SK-N-SH (cell line): ENCODE measurements at regions not wholly inside any gene's neighbourhood (a gene's known extent, or its start where the extent isn't known, plus 50 kb on each side); places are given as distances from the start of the nearest gene placed in this dataset.

Experiments used
- CTCF ChIA-PET: fragments of 300-600, 350-600 bp; formaldehyde crosslinking; extraction: SDS; loops from one replicate; lab custom pipeline; 2021; lab: Yijun Ruan, JAX
- POLR2A ChIA-PET: fragments of 350-600 bp; sonication (Branson Sonifier 250); formaldehyde crosslinking; extraction: SDS; loops from one replicate; lab custom pipeline; 2020; ENCODE audit warnings: antibody characterized with exemption, inconsistent platforms; lab: Yijun Ruan, JAX
- DNase-seq: peaks from one replicate; pipeline ENCODE4 v3.0.0; 2012
- H2AFZ ChIP-seq: fragments of 200-600 bp; sonication (generic); 2 replicates; pipeline ENCODE4 v1.8.1; 2016; ENCODE audit warnings: antibody characterized with exemption, mild to moderate bottlenecking, low read depth
- H3F3A ChIP-seq: fragments of 200-600 bp; sonication (generic); replicated peaks from 2 replicates; pipeline ENCODE3; 2016; ENCODE audit warnings: antibody characterized with exemption, mild to moderate bottlenecking; ENCODE audit not compliant: insufficient read depth
- H3K27ac ChIP-seq, 2 experiments: fragments of 200-500 bp in 1 of 2; fragments of 200-600 bp in 1 of 2; sonication (Bioruptor generic) in 1 of 2; sonication (generic), shearing (Covaris generic) in 1 of 2; 2 replicates each; pipeline versions ENCODE4 v1.5.1 to v1.6.1; 2014 to 2016; ENCODE audit warnings: low read depth in 2 of 2, inconsistent platforms in 1 of 2, low read length in 1 of 2, mild to moderate bottlenecking in 1 of 2, mixed read lengths in 1 of 2
- H3K27me3 ChIP-seq: fragments of 200-600 bp; sonication (generic), shearing (Covaris generic); 2 replicates; pipeline ENCODE4 v1.6.1; 2016; ENCODE audit warnings: mixed run types; ENCODE audit not compliant: insufficient read depth
- H3K36me3 ChIP-seq, 2 experiments: fragments of 200-500 bp in 1 of 2; fragments of 200-600 bp in 1 of 2; sonication (Bioruptor generic) in 1 of 2; sonication (generic) in 1 of 2; replicated peaks in 1 of 2; 2 replicates each; pipeline versions ENCODE3 to v1.5.1; 2014 to 2016; ENCODE audit warnings: low read length in 1 of 2, mild to moderate bottlenecking in 1 of 2; ENCODE audit not compliant: insufficient read depth in 2 of 2, control insufficient read depth in 1 of 2
- H3K4me1 ChIP-seq, 2 experiments: fragments of 200-500 bp in 1 of 2; fragments of 200-600 bp in 1 of 2; sonication (Bioruptor generic) in 1 of 2; sonication (generic), shearing (Covaris generic) in 1 of 2; 2 replicates each; pipeline versions ENCODE4 v1.5.1 to v1.6.1; 2014 to 2016; ENCODE audit warnings: low read depth in 1 of 2, low read length in 1 of 2, mixed run types in 1 of 2; ENCODE audit not compliant: insufficient read depth in 2 of 2, control insufficient read depth in 1 of 2
- H3K4me2 ChIP-seq: fragments of 200-600 bp; sonication (generic), shearing (Covaris generic); 2 replicates; pipeline ENCODE4 v1.6.1; 2017; ENCODE audit warnings: mixed run types
- H3K4me3 ChIP-seq, 2 experiments: fragments of 200-500 bp in 1 of 2; fragments of 200-600 bp in 1 of 2; sonication (Bioruptor generic) in 1 of 2; sonication (generic), shearing (Covaris generic) in 1 of 2; 2 replicates each; pipeline versions ENCODE4 v1.5.1 to v1.8.1; 2014 to 2016; ENCODE audit warnings: low read depth in 2 of 2, inconsistent platforms in 1 of 2, low read length in 1 of 2, mild to moderate bottlenecking in 1 of 2, mixed read lengths in 1 of 2, moderate library complexity in 1 of 2
- H3K79me2 ChIP-seq: fragments of 200-600 bp; sonication (generic); 2 replicates; pipeline ENCODE4 v1.8.1; 2017; ENCODE audit warnings: mild to moderate bottlenecking; ENCODE audit not compliant: insufficient read depth
- H3K9ac ChIP-seq: fragments of 200-600 bp; sonication (generic); 2 replicates; pipeline ENCODE4 v1.6.1; 2017; ENCODE audit warnings: mixed run types
- H3K9me2 ChIP-seq: fragments of 200-600 bp; sonication (generic); 2 replicates; pipeline ENCODE4 v1.6.1; 2017; ENCODE audit warnings: mixed run types
- H3K9me3 ChIP-seq: fragments of 200-600 bp; sonication (generic); 2 replicates; pipeline ENCODE4 v1.6.1; 2017; ENCODE audit warnings: mixed run types, mild to moderate bottlenecking, moderate library complexity
- H4K20me1 ChIP-seq: fragments of 200-600 bp; sonication (generic); 2 replicates; pipeline ENCODE4 v1.6.1; 2017; ENCODE audit warnings: mild to moderate bottlenecking, mixed run types; ENCODE audit not compliant: insufficient read depth
- CHD2 ChIP-seq: fragments of 150-350 bp; IDR thresholded peaks from 2 replicates; pipeline ENCODE4 v1.6.1; 2018; ENCODE audit warnings: low read length; ENCODE audit not compliant: partially characterized antibody
- CTCF ChIP-seq: fragments of 200-600 bp; sonication (generic); IDR thresholded peaks from 2 replicates; pipeline ENCODE4 v1.6.1; 2017; ENCODE audit warnings: antibody characterized with exemption, mild to moderate bottlenecking, moderate library complexity
- ELF1 ChIP-seq: IDR thresholded peaks from 2 replicates; pipeline ENCODE4 v1.4.0; 2012
- EP300 ChIP-seq, 2 experiments: IDR thresholded peaks; 2 replicates each; pipeline versions ENCODE4 v1.4.0 to v1.6.1; 2012; ENCODE audit warnings: borderline replicate concordance in 1 of 2, low read depth in 1 of 2, low read length in 1 of 2
- EZH2phosphoT487 ChIP-seq: fragments of 200-600 bp; sonication (generic); IDR thresholded peaks from 2 replicates; pipeline ENCODE4 v1.6.1; 2017; ENCODE audit warnings: low read depth, mixed run types, mild to moderate bottlenecking, antibody characterized with exemption, moderate library complexity, borderline replicate concordance
- FOXM1 ChIP-seq: IDR thresholded peaks from 2 replicates; pipeline ENCODE4 v1.4.0; 2012; ENCODE audit warnings: low read depth, mild to moderate bottlenecking
- GATA2 ChIP-seq: sonication (generic); formaldehyde crosslinking; IDR thresholded peaks from 2 replicates; pipeline ENCODE4 v1.5.0; 2020; ENCODE audit warnings: mild to moderate bottlenecking, missing genetic modification reagents
- IRF3 ChIP-seq: fragments of 150-350 bp; IDR thresholded peaks from 2 replicates; pipeline ENCODE4 v1.6.1; 2016; ENCODE audit warnings: mild to moderate bottlenecking, low read depth, low read length
- JUND ChIP-seq: IDR thresholded peaks from 2 replicates; pipeline ENCODE4 v1.4.0; 2012
- MAX ChIP-seq: IDR thresholded peaks from 2 replicates; pipeline ENCODE4 v1.4.0; 2012; ENCODE audit warnings: low read depth
- MXI1 ChIP-seq: IDR thresholded peaks from 2 replicates; pipeline ENCODE4 v1.6.1; 2012; ENCODE audit warnings: mild to moderate bottlenecking, low read depth, low read length, improper control_type of control experiment
- NRF1 ChIP-seq: IDR thresholded peaks from 2 replicates; pipeline ENCODE4 v1.6.1; 2012; ENCODE audit warnings: low read depth, mild to moderate bottlenecking, low read length
- PBX3 ChIP-seq: IDR thresholded peaks from 2 replicates; pipeline ENCODE4; 2012
- POLR2AphosphoS5 ChIP-seq: IDR thresholded peaks from 2 replicates; pipeline ENCODE4 v1.6.1; 2012; ENCODE audit warnings: low read depth, low read length
- RAD21 ChIP-seq: IDR thresholded peaks from 2 replicates; pipeline ENCODE4 v1.6.1; 2012; ENCODE audit warnings: mild to moderate bottlenecking, low read length
- RCOR1 ChIP-seq: fragments of 150-350 bp; IDR thresholded peaks from 2 replicates; pipeline ENCODE4 v1.6.1; 2017; ENCODE audit warnings: antibody characterized with exemption, low read length
- RXRA ChIP-seq: IDR thresholded peaks from 2 replicates; pipeline ENCODE4 v1.4.0; 2012; ENCODE audit warnings: low read depth, mild to moderate bottlenecking, borderline replicate concordance
- TAF1 ChIP-seq: IDR thresholded peaks from 2 replicates; pipeline ENCODE4 v1.6.1; 2012; ENCODE audit warnings: low read depth, mild to moderate bottlenecking, low read length, moderate library complexity, borderline replicate concordance
- USF1 ChIP-seq: IDR thresholded peaks from 2 replicates; pipeline ENCODE4 v1.4.0; 2012; ENCODE audit warnings: low read depth, borderline replicate concordance
- USF2 ChIP-seq: fragments of 150-350 bp; IDR thresholded peaks from 2 replicates; pipeline ENCODE4 v1.6.1; 2017; ENCODE audit warnings: antibody characterized with exemption, low read length, low read depth, borderline replicate concordance
- whole genome bisulfite sequencing: methylation state at CpG from one replicate; pipeline ENCODE4 v1.1.6; 2017; ENCODE audit warnings: low lambda C conversion rate; 5-methylcytosine and 5-hydroxymethylcytosine counted together

GRCh38 chr14:76314521-76315034 is 61.4 kb upstream of the ESRRB start:
- Histone ChIP-seq H3F3A (no peaks in the 10 kb centered on the region), H4K20me1 (no peaks in the 10 kb centered on the region), H3K9ac (no peak overlapping the region), H3K36me3 (no peaks in the 10 kb centered on the region), H3K4me3 (no peak overlapping the region), H3K4me1 (peaks cover 0 to 6% of the 10 kb centered on the region in 2 experiments; a peak in 3 of 4 replicates), H3K9me2 (no peaks in the 10 kb centered on the region), H3K27me3 (no peaks in the 10 kb centered on the region; the same call in 1 of the 2 replicates), H3K79me2 (no peaks in the 10 kb centered on the region), H3K4me2 (no peak overlapping the region), H3K9me3 (no peaks in the 10 kb centered on the region), H3K27ac (no peak overlapping the region), H2AFZ (no peak overlapping the region)
- no peak for TF ChIP-seq MXI1
- no peak for TF ChIP-seq CHD2
- TF ChIP-seq EP300 (IDR thresholded peaks at IDR 0.05; ENCODE audit: borderline replicate concordance in 1 of 2, low read depth in 1 of 2, low read length in 1 of 2), result no peak
- no peak for TF ChIP-seq CTCF
- no peak for TF ChIP-seq RXRA
- TF ChIP-seq USF1, result no peak
- no peak for TF ChIP-seq IRF3
- no peak for TF ChIP-seq FOXM1
- no peak for TF ChIP-seq POLR2AphosphoS5
- no peak for TF ChIP-seq JUND
- TF ChIP-seq USF2, result no peak
- no peak for TF ChIP-seq ELF1
- no peak for TF ChIP-seq NRF1
- TF ChIP-seq RCOR1, result no peak
- no peak for TF ChIP-seq RAD21
- TF ChIP-seq GATA2 (CRISPR knock-in tag), result no peak
- TF ChIP-seq MAX, result no peak
- TF ChIP-seq TAF1, result no peak
- no peak for TF ChIP-seq EZH2phosphoT487
- no peak for TF ChIP-seq PBX3
- WGBS, result 64% methylated on average over 6 of the region's 7 CpGs
- ChIA-PET POLR2A (interaction anchor here (1.5 kb wide), 1 partner anchor 11 kb away, joined by 3 read pairs; no protein-coding TSS in a partner anchor), CTCF (interaction anchor here (1.1 to 1.8 kb wide), 2 partner anchors 38 to 264 kb away, joined by 4 read pairs; no protein-coding TSS in a partner anchor)
- no peak for DNase-seq
